ENCODE measurements at regions not wholly inside any gene's neighbourhood (a gene's known extent, or its start where the extent isn't known, plus 50 kb on each side); places are given as distances from the start of the nearest gene placed in this dataset.

DNA sequence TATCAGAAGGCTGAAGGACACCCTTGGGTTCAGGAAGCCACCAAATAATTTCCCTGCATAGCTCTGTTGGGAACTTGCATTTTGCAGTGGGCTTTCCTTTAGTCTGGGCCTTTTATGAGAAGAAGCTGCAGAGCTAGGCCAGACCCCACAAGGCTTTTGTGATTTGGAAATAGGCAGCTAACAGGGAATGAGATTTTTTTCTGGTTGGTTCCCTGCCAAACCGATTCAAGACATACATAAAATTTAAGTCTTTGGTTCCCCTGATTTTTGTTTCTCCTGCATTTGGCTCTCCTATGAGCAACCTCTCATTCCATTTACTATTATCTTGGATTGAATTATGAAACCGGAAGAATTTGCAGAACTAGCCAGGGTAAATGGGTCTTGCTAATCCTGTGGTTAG is 81.5 kb upstream of the PTCH1 start:
- Histone ChIP-seq H3K9me3 (no peaks in the 10 kb centered on the region), H3K36me3 (no peaks in the 10 kb centered on the region), H3K27ac (no peak overlapping the region), H3K27me3 (ENCODE audit: low read depth) (no peaks in the 10 kb centered on the region), H3K4me3 (no peak overlapping the region), H3K4me1 (no peaks in the 10 kb centered on the region)
- intact Hi-C loops (cut with DNase I): no loop called here
- TF ChIP-seq, protein P1, sequence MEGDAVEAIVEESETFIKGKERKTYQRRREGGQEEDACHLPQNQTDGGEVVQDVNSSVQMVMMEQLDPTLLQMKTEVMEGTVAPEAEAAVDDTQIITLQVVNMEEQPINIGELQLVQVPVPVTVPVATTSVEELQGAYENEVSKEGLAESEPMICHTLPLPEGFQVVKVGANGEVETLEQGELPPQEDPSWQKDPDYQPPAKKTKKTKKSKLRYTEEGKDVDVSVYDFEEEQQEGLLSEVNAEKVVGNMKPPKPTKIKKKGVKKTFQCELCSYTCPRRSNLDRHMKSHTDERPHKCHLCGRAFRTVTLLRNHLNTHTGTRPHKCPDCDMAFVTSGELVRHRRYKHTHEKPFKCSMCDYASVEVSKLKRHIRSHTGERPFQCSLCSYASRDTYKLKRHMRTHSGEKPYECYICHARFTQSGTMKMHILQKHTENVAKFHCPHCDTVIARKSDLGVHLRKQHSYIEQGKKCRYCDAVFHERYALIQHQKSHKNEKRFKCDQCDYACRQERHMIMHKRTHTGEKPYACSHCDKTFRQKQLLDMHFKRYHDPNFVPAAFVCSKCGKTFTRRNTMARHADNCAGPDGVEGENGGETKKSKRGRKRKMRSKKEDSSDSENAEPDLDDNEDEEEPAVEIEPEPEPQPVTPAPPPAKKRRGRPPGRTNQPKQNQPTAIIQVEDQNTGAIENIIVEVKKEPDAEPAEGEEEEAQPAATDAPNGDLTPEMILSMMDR (IDR thresholded peaks at IDR 0.05): no peak
- DNase-seq (no peak), ATAC-seq (no peak)

DNA sequence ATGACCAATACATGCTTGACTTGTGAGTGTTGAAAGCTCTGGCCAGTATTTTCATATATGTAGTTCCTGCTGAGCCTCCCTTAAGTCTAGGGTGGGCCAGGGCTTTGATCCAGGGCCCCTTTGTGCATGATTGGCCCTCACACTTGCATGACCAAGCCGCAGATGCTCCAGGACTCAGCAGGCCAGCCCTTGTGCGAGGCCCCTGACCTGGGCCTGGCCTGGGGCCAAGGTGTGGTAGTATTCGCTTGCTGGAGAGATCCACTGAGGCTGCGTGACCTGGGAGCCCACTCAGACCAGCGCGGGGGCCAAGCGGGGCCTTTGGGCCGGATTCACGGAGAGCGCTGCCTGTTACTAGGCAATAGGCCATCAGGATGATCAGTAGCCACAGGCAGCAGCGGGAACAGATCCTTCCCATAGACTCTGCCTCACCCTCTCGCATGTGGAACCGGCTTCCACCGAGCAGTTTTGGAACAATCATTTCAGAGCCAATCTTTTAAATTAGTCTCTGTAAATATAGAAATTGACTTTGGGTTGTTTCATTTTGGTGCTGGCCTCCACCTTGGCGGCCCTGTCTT is 79.0 kb upstream of the PTCH1 start:
- Histone ChIP-seq H3K4me3 (no peak overlapping the region), H3K36me3 (no peaks in the 10 kb centered on the region), H3K9me3 (no peaks in the 10 kb centered on the region), H3K27me3 (ENCODE audit: low read depth) (no peaks in the 10 kb centered on the region), H3K4me1 (no peaks in the 10 kb centered on the region), H3K27ac (no peak overlapping the region)
- ATAC-seq (no peak), DNase-seq (no peak)
- intact Hi-C loops (cut with DNase I): no loop called here
- TF ChIP-seq, protein P1 (IDR thresholded peaks at IDR 0.05): no peak

DNA sequence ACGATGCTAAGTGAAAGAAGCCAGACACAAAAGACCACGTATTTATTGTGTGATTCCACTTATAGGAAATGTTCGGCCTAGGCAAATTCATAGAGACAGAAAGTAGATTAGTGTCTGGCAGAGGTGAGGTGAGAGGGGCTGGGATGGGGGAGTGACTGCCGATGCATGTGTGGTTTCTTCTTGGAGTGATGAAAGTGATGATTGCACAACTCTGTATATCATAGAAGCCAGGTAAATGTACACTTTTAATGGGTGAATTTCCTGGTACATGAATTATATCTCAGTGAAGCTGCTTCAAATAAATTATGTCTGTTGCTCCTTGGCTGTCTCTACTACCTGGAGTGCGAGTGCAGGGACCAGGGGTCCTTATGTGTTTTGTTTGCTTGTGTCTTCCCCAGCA is 76.2 kb upstream of the PTCH1 start:
- ATAC-seq: no peak

DNA sequence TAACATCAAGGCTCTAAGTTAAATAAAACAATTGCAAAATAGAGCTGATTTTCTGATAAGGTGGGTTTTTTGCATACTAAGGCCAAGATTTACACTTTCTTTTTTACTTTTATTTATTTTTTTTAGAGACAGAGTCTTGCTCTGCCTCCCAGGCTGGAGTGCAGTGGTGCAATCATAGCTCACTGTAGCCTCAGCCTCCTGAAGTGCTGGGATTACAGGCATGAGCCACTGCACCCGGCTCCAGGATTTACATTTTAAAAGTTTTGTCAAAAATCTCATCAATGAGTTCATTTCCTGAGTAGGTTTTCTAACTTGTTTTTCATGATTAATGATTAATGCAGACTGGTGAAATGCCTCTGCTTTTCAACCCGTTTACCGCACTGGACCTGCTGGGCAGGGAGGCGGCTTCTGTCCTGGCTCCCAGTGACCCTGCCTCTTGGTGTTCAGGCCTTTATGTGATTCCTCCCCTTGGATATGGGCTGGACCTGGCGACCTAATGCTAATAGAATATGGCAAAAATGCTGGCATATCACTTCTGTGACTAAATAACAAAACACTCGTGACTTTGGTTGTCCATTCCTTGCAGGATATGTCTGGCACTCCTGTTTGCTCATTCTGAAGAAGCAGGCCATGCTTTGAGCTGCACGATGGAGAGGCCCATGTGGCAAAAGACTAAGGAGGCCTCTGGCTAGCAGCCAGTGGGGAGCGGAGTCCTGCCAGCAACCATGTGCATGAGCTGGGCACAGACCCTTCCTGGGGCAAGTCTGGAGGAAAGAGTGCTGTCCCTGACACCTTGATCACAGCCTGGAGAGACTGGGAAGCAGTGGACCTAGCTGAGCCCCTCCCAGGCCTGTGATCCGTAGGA is 72.2 kb upstream of the PTCH1 start:
- Histone ChIP-seq H3K36me3 (no peaks in the 10 kb centered on the region), H3K27me3 (ENCODE audit: low read depth) (no peaks in the 10 kb centered on the region), H3K4me1 (no peaks in the 10 kb centered on the region), H3K9me3 (no peaks in the 10 kb centered on the region), H3K4me3 (no peak overlapping the region), H3K27ac (no peak overlapping the region)
- no peak for ATAC-seq
- DNase-seq: no peak
- intact Hi-C loops (cut with DNase I): no loop called here
- TF ChIP-seq, protein P1 (IDR thresholded peaks at IDR 0.05): no peak

More for the DNA sequence above, 76.2 kb upstream of the PTCH1 start:
- Histone ChIP-seq H3K9me3 (no peaks in the 10 kb centered on the region), H3K36me3 (no peaks in the 10 kb centered on the region), H3K27me3 (ENCODE audit: low read depth) (no peaks in the 10 kb centered on the region), H3K4me1 (no peaks in the 10 kb centered on the region), H3K4me3 (no peak overlapping the region), H3K27ac (no peak overlapping the region)
- TF ChIP-seq, protein P1 (IDR thresholded peaks at IDR 0.05): no peak
- DNase-seq: no peak
- intact Hi-C loops (cut with DNase I): no loop called here

DNA sequence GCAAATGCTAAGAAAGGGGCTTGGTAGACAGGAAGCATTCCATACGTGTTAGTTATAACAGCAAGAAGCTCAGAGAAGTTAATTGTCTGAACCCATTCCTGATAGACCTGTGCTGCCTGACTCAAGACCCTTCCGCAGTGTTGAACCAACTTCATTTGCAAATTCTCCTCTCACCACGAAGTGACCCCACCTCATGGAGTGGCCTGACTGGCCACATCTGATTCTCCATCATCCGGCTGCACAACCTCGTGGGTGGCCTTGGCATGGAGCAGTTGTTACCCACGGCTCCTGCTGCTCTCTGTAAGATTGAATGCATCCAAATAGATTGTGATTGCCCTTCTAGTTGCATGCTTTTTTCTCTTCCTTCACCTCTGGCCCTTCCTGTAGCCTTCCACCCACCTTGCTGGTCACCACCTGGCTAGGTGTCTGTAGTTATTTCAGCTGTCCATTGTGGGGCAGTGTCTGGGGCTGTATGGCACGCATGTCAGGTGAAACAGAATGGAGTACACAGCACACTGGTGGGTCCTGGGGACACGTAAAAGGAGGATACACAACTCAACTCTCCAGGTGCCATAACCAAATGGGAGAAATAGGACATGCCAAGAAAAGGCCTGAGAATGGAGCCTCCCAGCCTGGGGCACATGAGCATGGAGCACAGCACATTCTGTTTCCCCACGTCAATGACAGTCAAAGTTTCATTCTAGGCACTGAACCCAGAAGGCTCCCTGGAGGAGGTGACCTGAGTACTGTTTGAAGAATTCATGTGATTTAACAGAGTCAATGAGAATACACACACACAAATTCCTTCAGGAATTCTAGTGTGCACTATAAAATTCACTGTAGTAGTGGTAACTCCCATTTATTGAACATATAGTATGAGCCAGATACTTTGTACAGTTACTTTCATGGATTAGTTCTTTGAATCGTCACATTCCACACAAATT is 70.5 kb upstream of the PTCH1 start:
- ATAC-seq (no peak), DNase-seq (no peak)
- H3K4me1 ChIP-seq: no peaks in the 10 kb centered on the region
- no peak overlapping the region for H3K4me3 ChIP-seq
- H3K36me3 ChIP-seq: no peaks in the 10 kb centered on the region
- H3K9me3 ChIP-seq: no peaks in the 10 kb centered on the region
- intact Hi-C loops (cut with DNase I): no loop called here
- no peaks in the 10 kb centered on the region for H3K27me3 ChIP-seq (ENCODE audit: low read depth)
- H3K27ac ChIP-seq: no peak overlapping the region
- TF ChIP-seq, protein P1 (IDR thresholded peaks at IDR 0.05): no peak

Measured in lower lobe of right lung (tissue), 2 donors.